GM10266 (cell line): ENCODE measurements at regions not wholly inside any gene's neighbourhood (a gene's known extent, or its start where the extent isn't known, plus 50 kb on each side); places are given as distances from the start of the nearest gene placed in this dataset.

Source experiments
- DNase-seq: peaks from one replicate; pipeline ENCODE4 v3.0.0; 2012; ENCODE audit errors: extremely low spot score
- TF ChIP-seq, protein P1 (sequence below): IDR thresholded peaks from 2 replicates; pipeline ENCODE4 v1.5.1; 2012; ENCODE audit warnings: mild to moderate bottlenecking, low read depth; ENCODE audit not compliant: control insufficient read depth, insufficient read depth; ENCODE audit errors: missing control alignments

DNA sequence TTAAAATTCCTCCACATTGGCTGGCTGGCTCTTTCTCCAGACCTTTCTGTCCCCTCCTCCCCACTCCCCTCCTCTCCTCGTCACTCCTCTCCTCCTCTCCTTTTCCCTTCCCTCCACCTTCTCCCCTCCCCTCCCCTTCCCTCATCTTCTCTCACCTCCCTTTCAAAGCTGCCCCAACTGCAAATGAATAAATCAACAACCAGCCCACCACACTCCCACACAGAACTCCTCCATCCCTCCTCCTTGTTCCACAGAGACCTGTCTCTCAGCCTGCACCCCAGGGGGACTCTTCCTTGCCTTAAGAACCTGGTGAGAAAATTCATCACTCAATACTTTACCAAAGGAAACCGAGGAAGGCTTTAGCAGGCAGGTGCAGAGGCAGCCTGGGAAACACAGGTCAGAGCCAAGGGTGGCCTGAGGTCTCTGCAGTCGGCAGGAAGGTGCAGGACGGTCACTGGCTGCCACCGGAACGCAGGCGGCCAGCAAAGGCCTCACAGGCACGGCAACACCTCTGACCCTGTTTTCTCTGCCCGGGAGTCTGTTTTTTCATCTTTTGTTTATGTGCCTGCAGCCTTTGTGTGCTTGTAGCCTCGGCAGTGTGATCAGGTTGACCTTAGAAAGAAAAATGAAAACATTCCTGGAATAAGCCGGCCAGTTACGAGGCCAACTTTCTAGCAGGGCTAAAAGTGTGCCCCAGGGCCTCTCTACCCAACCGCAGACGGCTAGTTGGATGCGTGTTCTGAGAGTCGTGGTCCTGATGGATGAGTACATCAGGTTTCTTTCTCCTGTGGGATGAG is 207.6 kb upstream of the KLF6 start:
- TF ChIP-seq, protein P1, sequence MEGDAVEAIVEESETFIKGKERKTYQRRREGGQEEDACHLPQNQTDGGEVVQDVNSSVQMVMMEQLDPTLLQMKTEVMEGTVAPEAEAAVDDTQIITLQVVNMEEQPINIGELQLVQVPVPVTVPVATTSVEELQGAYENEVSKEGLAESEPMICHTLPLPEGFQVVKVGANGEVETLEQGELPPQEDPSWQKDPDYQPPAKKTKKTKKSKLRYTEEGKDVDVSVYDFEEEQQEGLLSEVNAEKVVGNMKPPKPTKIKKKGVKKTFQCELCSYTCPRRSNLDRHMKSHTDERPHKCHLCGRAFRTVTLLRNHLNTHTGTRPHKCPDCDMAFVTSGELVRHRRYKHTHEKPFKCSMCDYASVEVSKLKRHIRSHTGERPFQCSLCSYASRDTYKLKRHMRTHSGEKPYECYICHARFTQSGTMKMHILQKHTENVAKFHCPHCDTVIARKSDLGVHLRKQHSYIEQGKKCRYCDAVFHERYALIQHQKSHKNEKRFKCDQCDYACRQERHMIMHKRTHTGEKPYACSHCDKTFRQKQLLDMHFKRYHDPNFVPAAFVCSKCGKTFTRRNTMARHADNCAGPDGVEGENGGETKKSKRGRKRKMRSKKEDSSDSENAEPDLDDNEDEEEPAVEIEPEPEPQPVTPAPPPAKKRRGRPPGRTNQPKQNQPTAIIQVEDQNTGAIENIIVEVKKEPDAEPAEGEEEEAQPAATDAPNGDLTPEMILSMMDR: no peak
- DNase-seq: no peak

DNA sequence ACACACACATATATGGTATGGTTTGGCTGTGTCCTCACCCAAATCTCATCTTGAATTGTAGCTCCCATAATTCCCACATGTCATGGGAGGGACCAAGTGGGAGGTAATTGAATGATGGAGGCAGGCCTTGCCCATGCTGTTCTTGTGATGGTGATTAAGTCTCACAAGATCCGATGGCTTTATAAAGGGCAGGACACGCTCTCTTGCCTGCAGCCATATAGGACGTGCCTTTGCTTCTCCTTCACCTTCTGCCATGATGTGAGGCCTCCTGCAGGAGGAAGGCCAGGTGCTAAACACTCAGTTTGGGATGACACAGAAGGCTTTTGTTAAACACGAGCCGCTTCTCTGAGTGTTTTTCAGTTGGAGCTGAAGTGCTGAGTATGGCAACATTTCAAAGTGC is 205.3 kb upstream of the KLF6 start:
- no peak for DNase-seq
- TF ChIP-seq, protein P1: no peak

DNA sequence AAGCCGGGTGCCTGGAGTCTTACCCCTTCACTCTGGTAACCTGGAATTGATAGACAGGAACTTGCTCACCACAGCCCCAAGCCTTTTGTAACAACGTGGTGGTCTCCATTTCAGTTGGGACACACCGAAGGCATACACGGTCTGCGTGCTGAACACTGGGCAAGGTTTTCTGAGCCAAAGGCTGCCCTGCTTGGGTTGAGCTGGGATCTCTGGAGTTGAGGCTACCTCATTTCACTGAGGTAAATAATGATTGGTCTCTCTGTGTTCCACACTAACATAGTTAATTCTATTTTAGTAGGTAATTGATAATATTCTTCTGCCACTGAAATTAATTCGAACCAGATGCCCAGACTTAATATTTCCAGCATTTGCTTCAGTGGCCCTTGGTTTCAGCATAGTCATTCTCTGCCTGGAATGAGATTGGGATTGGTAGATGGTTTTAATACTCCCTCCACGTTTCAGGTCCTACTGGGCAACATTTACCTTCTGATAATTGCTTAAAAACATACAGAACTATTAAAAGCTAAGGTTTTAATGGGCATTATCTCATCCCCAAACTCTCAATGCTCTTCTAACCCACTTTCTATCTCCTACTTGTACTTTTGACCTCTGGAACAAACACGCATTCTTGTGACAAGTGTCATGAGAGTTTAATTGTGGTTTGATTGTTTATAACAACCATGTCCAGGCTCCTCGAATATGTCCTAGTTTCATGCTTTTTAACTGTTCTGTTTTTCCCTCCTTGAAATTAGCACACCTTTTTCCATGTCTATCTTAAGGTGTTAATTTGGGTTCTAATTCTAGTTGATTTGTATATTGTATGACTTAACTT is 202.3 kb upstream of the KLF6 start:
- no peak for DNase-seq
- TF ChIP-seq, protein P1: no peak

DNA sequence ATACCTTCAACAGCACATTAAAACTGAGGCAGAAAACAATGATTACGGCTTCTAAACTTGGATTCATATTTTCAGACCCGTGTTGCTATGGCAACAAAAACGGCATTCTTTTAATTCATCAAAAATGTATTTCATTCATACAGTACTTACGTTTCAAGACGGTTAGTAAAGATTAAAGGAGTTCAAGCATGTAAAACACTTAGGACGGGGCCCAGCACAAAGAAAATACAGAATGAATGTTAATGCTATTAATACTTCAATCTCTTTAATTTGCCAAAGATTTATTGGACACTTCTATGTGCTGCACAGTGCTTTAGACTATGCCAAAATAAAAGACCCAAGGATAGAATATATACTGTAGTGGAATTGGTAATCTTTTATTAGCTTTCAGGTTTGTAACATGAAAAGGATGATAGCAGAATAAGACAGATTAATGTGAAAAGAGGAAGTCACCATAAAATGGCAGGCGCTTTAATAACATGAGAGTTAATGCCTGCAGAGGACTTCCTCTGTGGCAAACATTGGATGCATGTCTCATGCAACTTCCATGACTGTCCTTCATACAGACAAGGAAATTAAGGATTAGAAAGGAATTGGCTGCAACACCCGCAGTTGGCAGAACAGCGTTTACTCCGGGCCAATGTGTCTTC is 201.6 kb upstream of the KLF6 start:
- TF ChIP-seq, protein P1: no peak
- no peak for DNase-seq

DNA sequence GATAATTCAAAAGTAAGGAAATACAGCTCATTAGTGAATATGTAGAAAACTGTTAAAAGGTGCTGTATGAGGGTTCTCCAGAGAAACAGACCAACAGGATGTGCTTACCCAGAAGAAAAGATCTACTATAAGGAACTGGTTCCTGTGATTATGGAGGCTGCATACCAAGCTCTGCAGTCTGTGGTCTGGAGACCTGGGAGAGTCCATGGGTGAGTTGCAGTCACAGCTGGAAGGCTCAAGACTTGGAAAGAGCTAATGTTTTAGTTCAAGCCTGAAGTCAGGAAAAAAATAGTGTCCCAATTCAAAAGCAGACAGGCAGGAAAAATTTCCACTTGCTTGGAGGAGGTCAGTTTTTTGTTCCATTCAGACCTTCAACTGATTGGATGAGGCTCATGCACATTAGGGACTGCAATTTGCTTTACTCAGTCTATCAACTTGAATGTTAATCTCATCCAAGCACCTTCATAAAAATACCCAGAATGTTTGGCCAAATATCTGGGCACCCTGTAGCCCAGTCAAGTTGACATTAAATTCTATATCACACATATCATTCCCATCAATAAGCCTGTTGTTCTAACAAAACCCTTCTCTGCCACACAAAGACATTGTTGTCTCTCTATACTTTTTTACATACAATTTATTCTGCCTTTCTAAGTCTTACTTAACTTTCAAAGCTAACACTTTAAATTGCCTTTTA is 197.9 kb upstream of the KLF6 start:
- DNase-seq: no peak
- TF ChIP-seq, protein P1: no peak

DNA sequence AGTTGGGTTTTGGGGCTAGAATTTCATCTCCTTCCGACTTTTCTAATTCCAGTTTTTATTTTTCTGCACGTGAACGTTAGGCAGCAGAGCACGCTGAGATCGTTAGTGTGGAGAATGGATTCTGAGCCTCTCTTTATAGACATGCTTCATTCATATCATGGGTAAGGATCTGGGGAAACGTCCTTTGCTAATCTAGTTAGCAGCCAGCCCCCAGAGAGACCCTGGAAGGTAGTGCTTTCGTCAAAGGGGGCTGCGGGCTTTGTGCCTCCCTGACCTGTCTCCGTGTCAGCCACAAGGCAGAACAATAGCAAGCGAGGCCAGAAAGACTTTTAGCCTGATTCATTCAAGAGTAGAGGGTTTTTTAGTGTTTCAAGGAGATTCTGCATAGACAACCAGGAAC is 196.3 kb upstream of the KLF6 start:
- TF ChIP-seq, protein P1: no peak
- no peak for DNase-seq

DNA sequence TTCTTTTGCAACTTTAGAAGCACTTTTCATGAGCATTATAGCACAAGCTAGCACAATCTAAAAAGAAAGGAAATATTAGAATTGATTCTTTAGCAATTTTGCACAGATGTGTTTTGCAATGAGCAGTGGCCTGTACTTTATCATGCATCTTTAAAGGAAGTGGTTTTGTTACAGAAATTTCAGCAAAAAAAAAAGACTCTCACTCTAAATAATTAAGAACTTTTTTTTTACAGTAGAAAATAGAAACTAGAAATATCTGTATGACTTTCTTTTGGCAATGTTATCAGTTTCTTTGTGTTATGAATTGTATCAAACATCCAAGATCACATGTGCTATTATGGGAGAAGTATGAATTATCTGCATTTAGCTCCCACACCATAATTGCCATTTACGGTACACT is 195.7 kb upstream of the KLF6 start:
- no peak for DNase-seq
- TF ChIP-seq, protein P1: no peak
